Adrenal gland (tissue), 9 donors: ENCODE measurements at regions not wholly inside any gene's neighbourhood (a gene's known extent, or its start where the extent isn't known, plus 50 kb on each side); places are given as distances from the start of the nearest gene placed in this dataset.

Experiments used
- DNase-seq, 7 donors: peaks; one replicate each; pipeline ENCODE4 v3.0.0-alpha.2; 2019 to 2020
- H3K27ac ChIP-seq, 5 donors: fragments of 200-600 bp; sonication (generic) in 4 of 5; 1 replicate in 3 of 5; 2 replicates in 2 of 5; pipeline versions ENCODE4 v1.5.1 to v1.8.0; 2016 to 2020; ENCODE audit warnings: mild to moderate bottlenecking in 1 of 5
- H3K27me3 ChIP-seq: fragments of 200-600 bp; 2 replicates; pipeline ENCODE4 v1.8.0; 2021
- H3K36me3 ChIP-seq, 2 donors: fragments of 200-600 bp; replicated peaks in 1 of 2; 1 replicate in 1 of 2; 2 replicates in 1 of 2; pipeline versions ENCODE4 v1.5.1 to v1.8.0; 2018 to 2022
- H3K4me1 ChIP-seq, 2 donors: fragments of 200-600 bp; replicated peaks in 1 of 2; 1 replicate in 1 of 2; 2 replicates in 1 of 2; pipeline versions ENCODE4 v1.5.1 to v1.8.0; 2018 to 2021
- H3K4me3 ChIP-seq, 4 donors: fragments of 200-600 bp; sonication (generic) in 3 of 4; one replicate each; pipeline ENCODE4 v1.5.1; 2016 to 2018
- H3K9me3 ChIP-seq, 3 donors: fragments of 200-600 bp; sonication (generic) in 1 of 3; replicated peaks in 1 of 3; 1 replicate in 2 of 3; 2 replicates in 1 of 3; pipeline versions ENCODE4 v1.5.1 to v1.8.0; 2016 to 2021
- POLR2A ChIP-seq, 2 donors: fragments of 450-650 bp; IDR thresholded peaks; one replicate each; pipeline ENCODE4 v1.6.1; 2017; ENCODE audit warnings: antibody characterized with exemption in 2 of 2, mild to moderate bottlenecking in 2 of 2, moderate library complexity in 1 of 2
- WGBS, 4 donors: extraction: QIAGEN DNeasy Blood & Tissue Kit in 2 of 4; methylation state at CpG; one replicate each; pipeline versions ENCODE4 v1.1.5 to v1.1.7; 2013 to 2017; 5-methylcytosine and 5-hydroxymethylcytosine counted together
- intact Hi-C, 2 donors: fragments of 100-400 bp; cut with DNase I; formaldehyde crosslinking; loops; one replicate each; pipeline versions ENCODE4 v1.14.1 to v1.15.0; 2022 to 2023
- TF ChIP-seq, protein P1 (sequence below), 6 experiments: fragments of 450-650 bp in 4 of 6; fragments of 200-600 bp in 2 of 6; sonication (generic) in 1 of 6; IDR thresholded peaks; 1 replicate in 5 of 6; 2 replicates in 1 of 6; pipeline versions ENCODE4 v1.5.1 to v1.8.0; 2016 to 2021; ENCODE audit warnings: antibody characterized with exemption in 6 of 6, mild to moderate bottlenecking in 2 of 6, moderate library complexity in 1 of 6
- donor health status: healthy with polysubstance abuse.
- donor health status: Bipolar disorder and iron deficiency.
- donor health status: DM: yes; HTN: yes; CAD: no.
- donor health status: DM: no; HTN: no; CAD: no.
- donor health status: DM: no; HTN: no; CAD: no.

DNA sequence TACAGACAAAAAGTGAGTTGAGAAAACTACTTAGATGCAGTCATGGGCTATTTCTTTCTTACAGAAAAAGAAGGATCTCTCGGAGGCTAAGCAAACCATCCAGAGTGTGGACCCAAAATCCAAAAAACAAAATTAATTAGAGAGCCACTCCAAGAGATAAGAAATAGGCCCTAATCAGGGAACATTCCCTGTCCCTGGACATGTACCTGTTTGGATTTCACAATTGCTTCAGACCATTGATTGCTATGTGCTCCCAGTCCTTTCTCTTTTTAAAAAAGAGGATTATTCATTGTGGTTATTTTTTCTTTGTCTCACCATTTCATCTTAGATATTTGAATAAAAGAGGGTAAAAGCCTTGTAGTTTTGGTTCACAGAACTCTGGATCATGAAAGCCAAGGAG is 549.9 kb downstream of the ETNK1 start:
- Histone ChIP-seq H3K36me3 (no peaks in the 10 kb centered on the region), H3K27ac (no peak overlapping the region), H3K9me3 (no peaks in the 10 kb centered on the region), H3K27me3 (no peaks in the 10 kb centered on the region), H3K4me3 (no peak overlapping the region), H3K4me1 (no peaks in the 10 kb centered on the region)
- DNase-seq, result no peak
- intact Hi-C loops, result no loop called here
- no peak for TF ChIP-seq POLR2A (IDR thresholded peaks at IDR 0.05)
- TF ChIP-seq, protein P1, sequence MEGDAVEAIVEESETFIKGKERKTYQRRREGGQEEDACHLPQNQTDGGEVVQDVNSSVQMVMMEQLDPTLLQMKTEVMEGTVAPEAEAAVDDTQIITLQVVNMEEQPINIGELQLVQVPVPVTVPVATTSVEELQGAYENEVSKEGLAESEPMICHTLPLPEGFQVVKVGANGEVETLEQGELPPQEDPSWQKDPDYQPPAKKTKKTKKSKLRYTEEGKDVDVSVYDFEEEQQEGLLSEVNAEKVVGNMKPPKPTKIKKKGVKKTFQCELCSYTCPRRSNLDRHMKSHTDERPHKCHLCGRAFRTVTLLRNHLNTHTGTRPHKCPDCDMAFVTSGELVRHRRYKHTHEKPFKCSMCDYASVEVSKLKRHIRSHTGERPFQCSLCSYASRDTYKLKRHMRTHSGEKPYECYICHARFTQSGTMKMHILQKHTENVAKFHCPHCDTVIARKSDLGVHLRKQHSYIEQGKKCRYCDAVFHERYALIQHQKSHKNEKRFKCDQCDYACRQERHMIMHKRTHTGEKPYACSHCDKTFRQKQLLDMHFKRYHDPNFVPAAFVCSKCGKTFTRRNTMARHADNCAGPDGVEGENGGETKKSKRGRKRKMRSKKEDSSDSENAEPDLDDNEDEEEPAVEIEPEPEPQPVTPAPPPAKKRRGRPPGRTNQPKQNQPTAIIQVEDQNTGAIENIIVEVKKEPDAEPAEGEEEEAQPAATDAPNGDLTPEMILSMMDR (IDR thresholded peaks at IDR 0.05), result no peak
- 0 to 93% (median 84%) methylated on average over 1 of the region's 1 CpG for WGBS, 4 donors

DNA sequence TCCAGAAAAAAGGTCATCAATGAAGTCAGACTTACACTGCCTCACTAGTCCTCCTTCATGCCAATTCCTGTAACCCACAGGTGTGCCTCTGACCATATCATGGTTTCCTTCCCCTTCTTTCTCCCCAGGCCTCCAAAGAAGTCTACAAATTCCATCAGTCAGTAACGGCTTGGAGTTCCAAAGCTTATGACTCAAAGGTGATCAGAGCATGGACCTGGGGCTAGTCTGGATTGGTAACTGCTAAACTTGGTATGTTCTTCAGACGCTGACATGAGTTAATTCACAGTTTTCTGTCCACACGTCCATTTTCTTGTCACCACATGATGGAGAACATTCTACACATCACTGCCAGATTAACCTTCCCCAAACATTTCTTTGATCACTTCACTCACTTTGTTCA is 560.4 kb downstream of the ETNK1 start:
- no peaks in the 10 kb centered on the region for H3K27me3 ChIP-seq
- no peaks in the 10 kb centered on the region for H3K36me3 ChIP-seq
- H3K4me3 ChIP-seq, result no peak overlapping the region
- intact Hi-C loops, result no loop called here
- H3K27ac ChIP-seq, result no peak overlapping the region
- no peaks in the 10 kb centered on the region for H3K9me3 ChIP-seq
- H3K4me1 ChIP-seq, result no peaks in the 10 kb centered on the region
- WGBS, 4 donors, result 56 to 69% (median 60%) methylated on average over 3 of the region's 3 CpGs
- TF ChIP-seq POLR2A (IDR thresholded peaks at IDR 0.05), result no peak
- TF ChIP-seq, protein P1 (IDR thresholded peaks at IDR 0.05), result no peak
- no peak for DNase-seq

DNA sequence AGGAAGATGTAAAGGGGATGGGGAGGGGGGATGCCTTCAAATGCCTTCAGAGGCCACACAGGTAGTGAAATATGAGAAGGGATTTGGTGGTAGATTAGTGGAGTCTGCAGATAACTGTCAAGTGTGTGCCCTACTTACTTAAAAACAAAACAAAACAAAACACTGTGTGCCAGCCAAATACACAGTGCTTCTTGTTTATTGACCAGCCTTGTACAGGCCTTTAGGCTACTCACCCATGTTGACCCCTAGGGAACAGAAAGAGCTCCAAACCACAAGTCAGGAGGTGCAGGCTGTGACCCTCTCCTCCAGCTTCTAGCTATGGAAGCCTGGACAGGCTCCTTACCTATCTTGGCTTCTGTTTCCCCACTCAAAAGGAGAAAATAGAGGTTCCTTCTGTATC is 562.0 kb downstream of the ETNK1 start:
- Histone ChIP-seq H3K9me3 (no peaks in the 10 kb centered on the region), H3K36me3 (no peaks in the 10 kb centered on the region), H3K27ac (no peak overlapping the region), H3K4me3 (no peak overlapping the region), H3K4me1 (no peaks in the 10 kb centered on the region), H3K27me3 (no peaks in the 10 kb centered on the region)
- no peak for DNase-seq
- no peak for TF ChIP-seq POLR2A (IDR thresholded peaks at IDR 0.05)
- TF ChIP-seq, protein P1 (IDR thresholded peaks at IDR 0.05), result no peak
- intact Hi-C loops, result no loop called here

DNA sequence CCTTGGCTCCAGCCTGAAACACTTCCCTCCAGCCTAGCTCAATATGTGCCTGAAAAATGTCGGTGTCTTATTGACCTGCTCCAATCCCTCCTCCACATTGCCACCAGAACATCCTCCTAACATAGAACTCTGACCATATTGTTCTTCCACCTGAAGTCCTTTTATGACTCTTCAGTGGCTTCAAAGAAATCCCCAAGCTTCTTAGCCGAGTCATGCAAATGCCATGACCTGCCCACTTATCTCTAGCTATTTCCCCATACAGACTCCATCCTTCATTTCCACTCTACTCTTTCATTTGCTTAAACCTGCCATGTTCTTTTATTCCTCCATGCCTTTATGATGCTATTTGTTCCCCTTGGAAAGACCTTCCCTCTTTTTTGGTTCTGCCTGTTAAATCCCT is 568.6 kb downstream of the ETNK1 start:
- intact Hi-C loops, result no loop called here
- no peak overlapping the region for H3K27ac ChIP-seq
- WGBS, 4 donors, result 85 to 92% (median 88%) methylated on average over 2 of the region's 2 CpGs

More for the DNA sequence above, 568.6 kb downstream of the ETNK1 start:
- no peak overlapping the region for H3K4me3 ChIP-seq
- no peaks in the 10 kb centered on the region for H3K9me3 ChIP-seq
- H3K27me3 ChIP-seq, result no peaks in the 10 kb centered on the region
- TF ChIP-seq POLR2A (IDR thresholded peaks at IDR 0.05), result no peak
- TF ChIP-seq, protein P1 (IDR thresholded peaks at IDR 0.05), result no peak
- DNase-seq, result no peak
- no peaks in the 10 kb centered on the region for H3K4me1 ChIP-seq
- H3K36me3 ChIP-seq, result no peaks in the 10 kb centered on the region
